B cell (primary cell): ENCODE measurements at regions not wholly inside any gene's neighbourhood (a gene's known extent, or its start where the extent isn't known, plus 50 kb on each side); places are given as distances from the start of the nearest gene placed in this dataset.

Experiments
- ATAC-seq: fragments of 200-7000 bp; cut with Tn5 transposase; one replicate; pipeline ENCODE4 v1.10.0; 2021; ENCODE audit warnings: low read depth, mild to moderate bottlenecking, moderate number of reproducible peaks, moderate library complexity
- CTCF ChIA-PET: fragments of 350-600 bp; sonication (Branson Sonifier 250); formaldehyde crosslinking; loops from one replicate; lab custom pipeline; 2021; ENCODE audit warnings: antibody characterized with exemption, inconsistent platforms; lab: Charles Lee
- POLR2A ChIA-PET: fragments of 350-600 bp; sonication (Branson Sonifier 250); formaldehyde crosslinking; loops from one replicate; lab custom pipeline; 2021; ENCODE audit warnings: antibody characterized with exemption; lab: Charles Lee
- DNase-seq: peaks from one replicate; pipeline ENCODE4 v3.0.0; 2013
- H2AFZ ChIP-seq: 2 replicates; pipeline ENCODE4 v1.6.1; 2012; ENCODE audit warnings: mild to moderate bottlenecking, low read depth, low read length; ENCODE audit not compliant: insufficient read depth, poor library complexity, severe bottlenecking
- H3K27ac ChIP-seq, 2 donors: 1 replicate in 1 of 2; 2 replicates in 1 of 2; pipeline ENCODE4 v1.5.1; 2012 to 2013; ENCODE audit warnings: low read length in 2 of 2, mild to moderate bottlenecking in 2 of 2, moderate library complexity in 1 of 2
- H3K27me3 ChIP-seq, 4 experiments: fragments of 200-600 bp in 1 of 4; sonication (generic) in 1 of 4; replicated peaks in 1 of 4; 1 replicate in 2 of 4; 2 replicates in 2 of 4; pipeline versions ENCODE4 v1.6.1 to v1.7.0; 2013 to 2016; ENCODE audit warnings: low read length in 3 of 4, mild to moderate bottlenecking in 2 of 4, mixed read lengths in 1 of 4, moderate library complexity in 1 of 4; ENCODE audit not compliant: insufficient read depth in 4 of 4, control insufficient read depth in 3 of 4; ENCODE audit errors: control extremely low read depth in 1 of 4
- H3K36me3 ChIP-seq, 2 experiments: replicated peaks in 1 of 2; 1 replicate in 1 of 2; 2 replicates in 1 of 2; pipeline versions ENCODE4 v1.6.1 to v1.7.1; 2013; ENCODE audit warnings: low read length in 1 of 2; ENCODE audit not compliant: insufficient read depth in 2 of 2, control insufficient read depth in 1 of 2; ENCODE audit errors: control extremely low read depth in 1 of 2, extremely low read depth in 1 of 2
- H3K4me1 ChIP-seq, 2 donors: fragments of 200-600 bp in 1 of 2; sonication (generic) in 1 of 2; 1 replicate in 1 of 2; 2 replicates in 1 of 2; pipeline versions ENCODE4 v1.5.1 to v1.6.1; 2013 to 2017; ENCODE audit warnings: low read length in 2 of 2; ENCODE audit not compliant: control insufficient read depth in 2 of 2, insufficient read depth in 2 of 2
- H3K4me2 ChIP-seq: replicated peaks from 2 replicates; pipeline ENCODE3; 2012; ENCODE audit warnings: mild to moderate bottlenecking, low read depth, low read length; ENCODE audit not compliant: poor library complexity, severe bottlenecking
- H3K4me3 ChIP-seq, 5 experiments: fragments of 200-600 bp in 1 of 5; sonication (generic) in 1 of 5; 1 replicate in 3 of 5; 2 replicates in 2 of 5; pipeline versions ENCODE4 v1.5.1 to v1.7.0; 2011 to 2016; ENCODE audit warnings: low read length in 4 of 5, mild to moderate bottlenecking in 4 of 5, low read depth in 2 of 5, control low read depth in 1 of 5, moderate library complexity in 1 of 5; ENCODE audit not compliant: insufficient read depth in 1 of 5; ENCODE audit errors: control extremely low read depth in 1 of 5, extremely low read depth in 1 of 5
- H3K79me2 ChIP-seq: fragments of 200-600 bp; sonication (generic); one replicate; pipeline ENCODE4 v1.6.0; 2016; ENCODE audit warnings: low read length; ENCODE audit not compliant: control insufficient read depth, insufficient read depth
- H3K9ac ChIP-seq: fragments of 200-600 bp; sonication (generic); 2 replicates; pipeline ENCODE4 v1.6.1; 2017; ENCODE audit warnings: mild to moderate bottlenecking, low read length, moderate library complexity
- H3K9me3 ChIP-seq, 3 donors: one replicate each; pipeline versions ENCODE4 v1.6.1 to v1.7.1; 2013; ENCODE audit warnings: low read length in 2 of 3; ENCODE audit not compliant: control insufficient read depth in 2 of 3, insufficient read depth in 1 of 3; ENCODE audit errors: control extremely low read depth in 1 of 3
- H4K20me1 ChIP-seq: 2 replicates; pipeline ENCODE4 v1.6.0; 2012; ENCODE audit warnings: mild to moderate bottlenecking, low read length; ENCODE audit not compliant: insufficient read depth, control insufficient read depth, poor library complexity, severe bottlenecking
- H3K27ac Mint-ChIP-seq: one replicate; pipeline ENCODE4 v1.8.0; 2021; ENCODE audit warnings: mixed read lengths
- H3K27me3 Mint-ChIP-seq: one replicate; pipeline ENCODE4 v1.8.0; 2021; ENCODE audit warnings: mixed read lengths
- H3K4me1 Mint-ChIP-seq: one replicate; pipeline ENCODE4 v1.8.0; 2021; ENCODE audit warnings: mixed read lengths
- H3K4me3 Mint-ChIP-seq: one replicate; pipeline ENCODE4 v1.8.0; 2021; ENCODE audit warnings: mixed read lengths
- H3K9me3 Mint-ChIP-seq: one replicate; pipeline ENCODE4 v1.8.0; 2022; ENCODE audit warnings: mixed read lengths; ENCODE audit not compliant: insufficient read depth
- EZH2 ChIP-seq: IDR thresholded peaks from 2 replicates; pipeline ENCODE4 v1.6.1; 2012; ENCODE audit warnings: borderline replicate concordance, low read depth, mild to moderate bottlenecking, moderate library complexity, low read length; ENCODE audit not compliant: insufficient read depth, poor library complexity, severe bottlenecking
- WGBS: methylation state at CpG from one replicate; pipeline ENCODE4 v1.1.5; 2013; ENCODE audit warnings: missing lambda C conversion rate; ENCODE audit not compliant: insufficient coverage; 5-methylcytosine and 5-hydroxymethylcytosine counted together
- intact Hi-C: fragments of 100-400 bp; cut with micrococcal nuclease; formaldehyde crosslinking; loops from one replicate; pipeline ENCODE4 v1.10.0; 2022
- TF ChIP-seq, protein P1 (sequence below): fragments of 200-600 bp; IDR thresholded peaks from one replicate; pipeline ENCODE4 v1.8.0; 2022; ENCODE audit warnings: antibody characterized with exemption, mild to moderate bottlenecking

DNA sequence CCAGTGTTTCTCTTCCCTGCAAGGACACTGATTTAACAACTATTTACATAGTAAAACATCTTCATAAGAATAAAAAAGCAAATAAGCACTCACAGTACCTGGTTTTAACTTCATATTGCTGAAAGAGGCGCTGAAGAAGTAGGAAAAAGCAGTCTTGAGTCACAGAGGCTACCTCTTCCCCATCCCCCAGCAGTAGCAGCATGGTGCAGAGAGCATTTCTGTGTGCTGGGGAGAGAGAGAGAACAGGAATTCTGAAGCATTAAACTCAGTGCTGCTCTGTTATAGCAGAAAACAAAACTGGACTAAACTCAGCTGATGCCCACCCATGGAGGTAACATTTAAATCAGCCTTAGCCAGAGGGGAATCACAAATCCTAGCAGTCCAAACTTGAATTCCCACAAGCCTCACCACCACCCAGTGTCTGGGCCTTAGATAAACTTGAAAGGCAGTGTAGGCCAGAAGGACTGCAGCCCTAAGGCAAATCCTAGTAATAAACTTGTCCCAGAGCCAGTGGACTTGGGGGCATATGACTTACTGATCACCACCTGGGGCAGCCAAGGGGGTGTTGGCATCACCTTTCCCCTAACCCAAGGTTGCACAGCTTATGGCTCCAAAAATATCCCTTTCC, 321.8 kb upstream of the CWC22 start:
- no peak overlapping the region for H3K4me2 ChIP-seq
- H3K27me3 Mint-ChIP-seq, result peaks cover 3% of the 10 kb centered on the region
- H3K27ac ChIP-seq, result no peak overlapping the region
- ChIA-PET POLR2A (no interaction called here), CTCF (no interaction called here)
- H2AFZ ChIP-seq, result no peak overlapping the region
- no peaks in the 10 kb centered on the region for H3K4me1 ChIP-seq
- no peak overlapping the region for H3K27ac Mint-ChIP-seq
- intact Hi-C loops, result loop anchor here (10.0 kb wide), 1 partner anchor 646 kb away; no protein-coding TSS in a partner anchor
- ATAC-seq (no peak), DNase-seq (no peak)
- H3K9ac ChIP-seq, result no peak overlapping the region
- H3K79me2 ChIP-seq, result no peaks in the 10 kb centered on the region
- H4K20me1 ChIP-seq, result no peaks in the 10 kb centered on the region
- H3K4me3 ChIP-seq, result no peak overlapping the region
- H3K36me3 ChIP-seq, result no peaks in the 10 kb centered on the region
- TF ChIP-seq, protein P1, sequence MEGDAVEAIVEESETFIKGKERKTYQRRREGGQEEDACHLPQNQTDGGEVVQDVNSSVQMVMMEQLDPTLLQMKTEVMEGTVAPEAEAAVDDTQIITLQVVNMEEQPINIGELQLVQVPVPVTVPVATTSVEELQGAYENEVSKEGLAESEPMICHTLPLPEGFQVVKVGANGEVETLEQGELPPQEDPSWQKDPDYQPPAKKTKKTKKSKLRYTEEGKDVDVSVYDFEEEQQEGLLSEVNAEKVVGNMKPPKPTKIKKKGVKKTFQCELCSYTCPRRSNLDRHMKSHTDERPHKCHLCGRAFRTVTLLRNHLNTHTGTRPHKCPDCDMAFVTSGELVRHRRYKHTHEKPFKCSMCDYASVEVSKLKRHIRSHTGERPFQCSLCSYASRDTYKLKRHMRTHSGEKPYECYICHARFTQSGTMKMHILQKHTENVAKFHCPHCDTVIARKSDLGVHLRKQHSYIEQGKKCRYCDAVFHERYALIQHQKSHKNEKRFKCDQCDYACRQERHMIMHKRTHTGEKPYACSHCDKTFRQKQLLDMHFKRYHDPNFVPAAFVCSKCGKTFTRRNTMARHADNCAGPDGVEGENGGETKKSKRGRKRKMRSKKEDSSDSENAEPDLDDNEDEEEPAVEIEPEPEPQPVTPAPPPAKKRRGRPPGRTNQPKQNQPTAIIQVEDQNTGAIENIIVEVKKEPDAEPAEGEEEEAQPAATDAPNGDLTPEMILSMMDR, result no peak
- no peak for TF ChIP-seq EZH2
- no peaks in the 10 kb centered on the region for H3K9me3 Mint-ChIP-seq
- no CpG with 5 or more reads among the region's 1 CpG for WGBS
- peaks cover 4% of the 10 kb centered on the region for H3K4me1 Mint-ChIP-seq
- no peak overlapping the region for H3K4me3 Mint-ChIP-seq
- peaks cover 0 to 1% (median 0%) of the 10 kb centered on the region in 3 donors for H3K9me3 ChIP-seq
- no peaks in the 10 kb centered on the region for H3K27me3 ChIP-seq

DNA sequence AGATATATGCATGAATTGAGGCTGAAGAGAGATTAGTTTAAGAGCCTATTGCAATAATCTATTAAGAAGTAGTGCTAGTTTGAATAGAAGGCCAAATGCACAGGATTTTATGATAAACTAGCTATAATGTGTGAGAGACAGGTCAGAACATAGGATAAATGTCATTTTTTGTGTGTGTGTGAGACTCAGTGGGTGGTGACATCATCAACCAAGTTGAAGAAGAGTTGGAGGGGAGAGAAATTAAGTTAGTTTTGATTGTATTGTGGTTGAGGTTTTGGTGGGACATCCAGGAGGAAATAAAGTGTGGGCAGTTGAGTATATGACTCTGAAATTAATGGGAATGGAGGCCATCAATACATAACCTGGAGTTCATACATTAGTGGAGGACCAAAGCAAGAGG, 320.1 kb upstream of the CWC22 start:
- no peak overlapping the region for H3K4me3 Mint-ChIP-seq

More for the DNA sequence above, 320.1 kb upstream of the CWC22 start:
- peaks cover 3% of the 10 kb centered on the region for H3K27me3 Mint-ChIP-seq
- no peaks in the 10 kb centered on the region for H3K4me1 Mint-ChIP-seq
- Histone ChIP-seq H3K9ac (no peak overlapping the region), H3K27me3 (no peaks in the 10 kb centered on the region), H3K27ac (no peak overlapping the region), H4K20me1 (no peaks in the 10 kb centered on the region), H2AFZ (no peak overlapping the region), H3K79me2 (no peaks in the 10 kb centered on the region), H3K4me3 (no peak overlapping the region), H3K36me3 (no peaks in the 10 kb centered on the region), H3K4me1 (no peaks in the 10 kb centered on the region), H3K4me2 (no peak overlapping the region), H3K9me3 (peaks cover 0 to 1% (median 0%) of the 10 kb centered on the region in 3 donors)
- H3K27ac Mint-ChIP-seq, result no peak overlapping the region
- ChIA-PET CTCF (no interaction called here), POLR2A (no interaction called here)
- TF ChIP-seq EZH2, result no peak
- TF ChIP-seq, protein P1, result no peak
- no peak for DNase-seq
- ATAC-seq, result no peak
- intact Hi-C loops, result loop anchor here (10.0 kb wide), 1 partner anchor 648 kb away; no protein-coding TSS in a partner anchor
- H3K9me3 Mint-ChIP-seq, result no peaks in the 10 kb centered on the region
